ENCODE measurements at regions not wholly inside any gene's neighbourhood (a gene's known extent, or its start where the extent isn't known, plus 50 kb on each side); places are given as distances from the start of the nearest gene placed in this dataset.

DNA sequence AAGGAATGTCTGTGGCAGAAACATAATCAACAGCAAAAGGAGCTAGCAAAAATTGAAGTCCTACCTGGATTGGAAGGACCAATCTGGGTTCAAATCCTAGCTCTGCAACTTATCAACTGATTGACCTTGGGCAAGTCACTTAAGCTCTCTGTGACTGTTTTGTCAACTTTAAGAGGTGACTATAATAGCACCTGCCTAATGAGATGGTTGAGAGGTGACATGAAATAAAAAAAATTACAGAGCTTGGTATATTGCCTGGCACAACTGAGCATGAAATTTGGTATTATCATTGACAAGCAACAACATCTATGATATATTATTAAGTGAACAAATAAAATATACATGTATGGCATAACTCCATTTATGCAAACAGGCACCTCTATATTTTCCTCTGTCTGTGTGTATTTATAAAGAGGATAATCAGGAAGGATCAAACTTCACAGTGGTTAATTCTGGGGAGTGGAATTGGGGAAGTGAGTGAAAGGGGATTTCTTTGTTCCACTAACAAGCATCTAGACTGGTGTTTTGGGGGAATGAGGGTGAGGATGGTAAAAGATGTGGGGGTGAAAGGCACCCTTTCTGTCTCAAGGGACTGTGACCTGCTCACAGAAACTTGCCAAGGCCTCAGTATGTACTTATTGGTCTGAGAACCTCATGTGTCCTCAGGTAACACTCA is 132.8 kb upstream of the SERTAD2 start:
- H3K27ac ChIP-seq = no peak overlapping the region
- H3K4me1 ChIP-seq (ENCODE audit: insufficient read depth) = no peaks in the 10 kb centered on the region
- no peak overlapping the region for H3K4me3 ChIP-seq
- no peaks in the 10 kb centered on the region for H3K36me3 ChIP-seq
- intact Hi-C loops (cut with DNase I) = no loop called here
- no peaks in the 10 kb centered on the region for H3K27me3 ChIP-seq
- H3K9me3 ChIP-seq = no peaks in the 10 kb centered on the region
- TF ChIP-seq CTCF (IDR thresholded peaks at IDR 0.05) (no peak), POLR2A (IDR thresholded peaks at IDR 0.05) (no peak), EP300 (IDR thresholded peaks at IDR 0.05) (no peak)
- no peak for DNase-seq

DNA sequence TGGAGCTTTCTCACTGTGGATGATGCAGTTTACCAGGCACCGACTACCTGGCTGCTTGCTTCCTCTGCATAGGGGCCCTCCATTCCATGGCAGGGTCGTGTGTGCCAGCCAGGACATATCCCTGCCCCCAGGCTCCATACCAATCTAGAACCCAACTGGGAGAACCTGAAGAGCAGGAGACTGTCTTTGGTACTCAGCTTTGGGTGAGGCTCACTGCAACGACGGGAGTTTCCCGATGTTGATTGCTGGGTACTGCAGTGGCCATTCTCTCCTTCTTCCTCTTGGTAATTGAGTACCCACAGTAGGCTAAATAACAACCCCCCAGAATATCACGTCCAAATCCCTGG is 133.3 kb upstream of the SERTAD2 start:
- TF ChIP-seq POLR2A (IDR thresholded peaks at IDR 0.05) (no peak), CTCF (IDR thresholded peaks at IDR 0.05) (no peak), EP300 (IDR thresholded peaks at IDR 0.05) (no peak)
- WGBS, 3 donors = 92 to 96% (median 95%) methylated on average over 6 of the region's 6 CpGs
- no peaks in the 10 kb centered on the region for H3K36me3 ChIP-seq
- no peak for DNase-seq
- H3K27ac ChIP-seq = no peak overlapping the region
- H3K27me3 ChIP-seq = no peaks in the 10 kb centered on the region
- intact Hi-C loops (cut with DNase I) = no loop called here
- H3K4me1 ChIP-seq (ENCODE audit: insufficient read depth) = no peaks in the 10 kb centered on the region
- H3K4me3 ChIP-seq = no peak overlapping the region
- H3K9me3 ChIP-seq = no peaks in the 10 kb centered on the region

DNA sequence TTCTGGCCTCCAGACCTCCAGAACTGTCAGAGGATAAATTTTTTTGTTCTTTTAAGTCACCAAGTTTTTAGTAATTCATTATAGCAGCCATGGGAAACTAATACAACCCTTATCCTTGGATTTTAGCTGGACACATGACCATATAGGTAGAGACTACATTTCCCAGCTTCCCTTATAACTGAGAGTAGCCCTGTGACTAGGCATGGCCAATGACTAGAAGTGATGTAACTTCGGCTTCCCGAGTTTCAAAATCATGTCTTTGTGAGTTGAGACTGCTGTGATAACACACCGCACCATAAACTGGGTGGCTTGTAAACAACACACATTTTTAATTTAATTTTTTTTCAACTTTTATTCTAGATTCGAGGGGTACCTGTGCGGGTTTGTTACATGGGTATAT is 134.0 kb upstream of the SERTAD2 start:
- no peak overlapping the region for H3K4me3 ChIP-seq
- no peak overlapping the region for H3K27ac ChIP-seq
- H3K27me3 ChIP-seq = no peaks in the 10 kb centered on the region
- no peaks in the 10 kb centered on the region for H3K36me3 ChIP-seq
- no peaks in the 10 kb centered on the region for H3K9me3 ChIP-seq
- TF ChIP-seq POLR2A (IDR thresholded peaks at IDR 0.05) = no peak
- no peak for TF ChIP-seq CTCF (IDR thresholded peaks at IDR 0.05)
- no peak for TF ChIP-seq EP300 (IDR thresholded peaks at IDR 0.05)
- no peak for DNase-seq
- WGBS, 3 donors = 63 to 69% (median 69%) methylated on average over 5 of the region's 5 CpGs
- intact Hi-C loops (cut with DNase I) = no loop called here
- no peaks in the 10 kb centered on the region for H3K4me1 ChIP-seq (ENCODE audit: insufficient read depth)

- intact Hi-C loops (cut with DNase I) = no loop called here
- no peaks in the 10 kb centered on the region for H3K9me3 ChIP-seq
- 67 to 85% (median 82%) methylated on average over 9 of the region's 9 CpGs for WGBS, 3 donors
- no peaks in the 10 kb centered on the region for H3K4me1 ChIP-seq (ENCODE audit: insufficient read depth)
- no peak for TF ChIP-seq POLR2A (IDR thresholded peaks at IDR 0.05)
- TF ChIP-seq CTCF (IDR thresholded peaks at IDR 0.05) = no peak
- TF ChIP-seq EP300 (IDR thresholded peaks at IDR 0.05) = no peak
- H3K27ac ChIP-seq = no peak overlapping the region
- H3K27me3 ChIP-seq = no peaks in the 10 kb centered on the region
- no peak overlapping the region for H3K4me3 ChIP-seq
- no peak for DNase-seq
- H3K36me3 ChIP-seq = no peaks in the 10 kb centered on the region
Measured at GRCh38 chr2:64789466-64790320, 136.0 kb upstream of the SERTAD2 start.
